Testis (tissue), 2 donors: ENCODE measurements at regions not wholly inside any gene's neighbourhood (a gene's known extent, or its start where the extent isn't known, plus 50 kb on each side); places are given as distances from the start of the nearest gene placed in this dataset.

Experiments used
- POLR2A ChIP-seq: fragments of 450-650 bp; IDR thresholded peaks from one replicate; pipeline ENCODE4 v1.6.1; 2017; ENCODE audit warnings: antibody characterized with exemption, mild to moderate bottlenecking, moderate library complexity
- TF ChIP-seq, protein P1 (sequence below), 3 experiments: fragments of 450-650 bp in 2 of 3; fragments of 200-600 bp in 1 of 3; sonication (generic) in 1 of 3; IDR thresholded peaks; one replicate each; pipeline ENCODE4 v1.5.1; 2016 to 2019; ENCODE audit warnings: antibody characterized with exemption in 3 of 3, mild to moderate bottlenecking in 2 of 3, moderate library complexity in 1 of 3

DNA sequence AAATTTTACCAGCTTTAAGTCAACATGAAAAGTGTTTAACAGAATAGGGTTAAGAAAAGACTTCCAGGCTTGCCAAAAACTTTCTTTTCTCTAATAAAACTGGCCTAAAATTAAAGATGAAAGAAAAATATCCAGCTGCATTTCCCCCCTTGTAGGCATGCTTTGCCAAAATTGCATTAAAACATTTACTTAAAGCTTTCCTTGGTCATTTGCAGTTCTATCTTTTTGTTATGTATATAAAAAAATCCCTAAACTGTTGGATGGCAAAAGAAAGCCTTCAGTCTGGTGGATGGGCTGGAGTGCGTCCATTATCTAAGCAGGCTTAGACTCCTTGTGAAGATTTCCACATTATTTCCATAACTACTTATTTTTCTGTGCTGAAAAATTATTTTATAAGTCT is 105.4 kb upstream of the DSEL start:
- no peak for TF ChIP-seq POLR2A
- TF ChIP-seq, protein P1, sequence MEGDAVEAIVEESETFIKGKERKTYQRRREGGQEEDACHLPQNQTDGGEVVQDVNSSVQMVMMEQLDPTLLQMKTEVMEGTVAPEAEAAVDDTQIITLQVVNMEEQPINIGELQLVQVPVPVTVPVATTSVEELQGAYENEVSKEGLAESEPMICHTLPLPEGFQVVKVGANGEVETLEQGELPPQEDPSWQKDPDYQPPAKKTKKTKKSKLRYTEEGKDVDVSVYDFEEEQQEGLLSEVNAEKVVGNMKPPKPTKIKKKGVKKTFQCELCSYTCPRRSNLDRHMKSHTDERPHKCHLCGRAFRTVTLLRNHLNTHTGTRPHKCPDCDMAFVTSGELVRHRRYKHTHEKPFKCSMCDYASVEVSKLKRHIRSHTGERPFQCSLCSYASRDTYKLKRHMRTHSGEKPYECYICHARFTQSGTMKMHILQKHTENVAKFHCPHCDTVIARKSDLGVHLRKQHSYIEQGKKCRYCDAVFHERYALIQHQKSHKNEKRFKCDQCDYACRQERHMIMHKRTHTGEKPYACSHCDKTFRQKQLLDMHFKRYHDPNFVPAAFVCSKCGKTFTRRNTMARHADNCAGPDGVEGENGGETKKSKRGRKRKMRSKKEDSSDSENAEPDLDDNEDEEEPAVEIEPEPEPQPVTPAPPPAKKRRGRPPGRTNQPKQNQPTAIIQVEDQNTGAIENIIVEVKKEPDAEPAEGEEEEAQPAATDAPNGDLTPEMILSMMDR (IDR thresholded peaks at IDR 0.05), result no peak
